IMR-90 (cell line): ENCODE measurements at regions not wholly inside any gene's neighbourhood (a gene's known extent, or its start where the extent isn't known, plus 50 kb on each side); places are given as distances from the start of the nearest gene placed in this dataset.

ENCODE experiments used
- ATAC-seq: fragments of 200-7000 bp; cut with Tn5 transposase; 2 replicates; pipeline ENCODE4 v1.9.1; 2020; ENCODE audit warnings: low read depth, mild to moderate bottlenecking, moderate library complexity
- BruUV-seq: library from RNA; stranded (reverse); fragments of 400-500 nt; replicated peaks from 2 replicates; lab custom pipeline; 2021; lab: Mats Ljungman, UMichigan
- CTCF ChIA-PET: fragments of 300-600 bp; formaldehyde crosslinking; extraction: SDS; loops from one replicate; lab custom pipeline; 2021; ENCODE audit warnings: antibody characterized with exemption; lab: Yijun Ruan, JAX
- POLR2A ChIA-PET: fragments of 300-600 bp; sonication (Branson Sonifier 250); formaldehyde crosslinking; loops from one replicate; lab custom pipeline; 2022; ENCODE audit warnings: antibody characterized with exemption; ENCODE audit not compliant: unreplicated experiment; lab: Charles Lee
- DNase-seq: peaks from one replicate; pipeline ENCODE4 v3.0.0; 2013
- H2AFZ ChIP-seq: replicated peaks from 2 replicates; pipeline ENCODE3; 2013; ENCODE audit warnings: low read length, mild to moderate bottlenecking; ENCODE audit not compliant: poor library complexity
- H2AK5ac ChIP-seq: 2 replicates; pipeline ENCODE4 v1.6.1; 2013; ENCODE audit warnings: low read depth, low read length, inconsistent platforms
- H2AK9ac ChIP-seq: replicated peaks from 2 replicates; pipeline ENCODE3; 2013; ENCODE audit warnings: mild to moderate bottlenecking, low read depth, low read length, moderate library complexity; ENCODE audit not compliant: poor library complexity
- H2BK120ac ChIP-seq: 2 replicates; pipeline ENCODE4 v1.6.1; 2013; ENCODE audit warnings: low read depth, low read length, inconsistent platforms
- H2BK15ac ChIP-seq: 3 replicates; pipeline ENCODE4 v1.6.1; 2013; ENCODE audit warnings: low read depth, low read length, inconsistent platforms
- H2BK20ac ChIP-seq: 2 replicates; pipeline ENCODE4 v1.6.1; 2013; ENCODE audit warnings: low read depth, mild to moderate bottlenecking, inconsistent platforms, low read length, moderate library complexity
- H2BK5ac ChIP-seq: 2 replicates; pipeline ENCODE4 v1.6.1; 2013; ENCODE audit warnings: mild to moderate bottlenecking, low read depth, low read length, inconsistent platforms; ENCODE audit not compliant: poor library complexity, severe bottlenecking
- H3K14ac ChIP-seq: replicated peaks from 2 replicates; pipeline ENCODE4 v1.6.1; 2013; ENCODE audit warnings: low read depth, low read length, inconsistent platforms
- H3K18ac ChIP-seq: 2 replicates; pipeline ENCODE4 v1.6.1; 2013; ENCODE audit warnings: low read depth, low read length, control low read depth
- H3K23ac ChIP-seq: 2 replicates; pipeline ENCODE4 v1.6.1; 2013; ENCODE audit warnings: low read depth, low read length, inconsistent platforms
- H3K27ac ChIP-seq: 2 replicates; pipeline ENCODE4 v1.5.1; 2013; ENCODE audit warnings: mild to moderate bottlenecking, control low read depth, low read length; ENCODE audit not compliant: insufficient read depth
- H3K27me3 ChIP-seq: 2 replicates; pipeline ENCODE4 v1.6.1; 2013; ENCODE audit warnings: low read length; ENCODE audit not compliant: control insufficient read depth, insufficient read depth
- H3K36me3 ChIP-seq: 2 replicates; pipeline ENCODE4 v1.6.1; 2013; ENCODE audit warnings: low read length, mixed read lengths; ENCODE audit not compliant: control insufficient read depth, insufficient read depth
- H3K4ac ChIP-seq: 2 replicates; pipeline ENCODE4 v1.6.1; 2013; ENCODE audit warnings: low read depth, low read length, inconsistent platforms
- H3K4me1 ChIP-seq: 2 replicates; pipeline ENCODE4 v1.6.1; 2013; ENCODE audit warnings: low read length, mixed read lengths; ENCODE audit not compliant: control insufficient read depth, insufficient read depth
- H3K4me2 ChIP-seq: 2 replicates; pipeline ENCODE4 v1.6.1; 2013; ENCODE audit warnings: low read depth, mild to moderate bottlenecking, control low read depth, low read length, moderate library complexity
- H3K4me3 ChIP-seq: 2 replicates; pipeline ENCODE4 v1.5.1; 2013; ENCODE audit warnings: low read depth, mild to moderate bottlenecking, control low read depth, low read length, moderate library complexity; ENCODE audit not compliant: insufficient read depth
- H3K56ac ChIP-seq: 2 replicates; pipeline ENCODE4 v1.6.1; 2013; ENCODE audit warnings: low read length, inconsistent platforms; ENCODE audit not compliant: insufficient read depth; ENCODE audit errors: extremely low read depth
- H3K79me1 ChIP-seq, 2 experiments: 2 replicates each; pipeline ENCODE4 v1.6.1; 2013; ENCODE audit warnings: low read length in 2 of 2, inconsistent platforms in 1 of 2, low read depth in 1 of 2
- H3K9ac ChIP-seq: 2 replicates; pipeline ENCODE4 v1.6.1; 2013; ENCODE audit warnings: low read depth, low read length, control low read depth
- H3K9me1 ChIP-seq: 2 replicates; pipeline ENCODE4 v1.6.1; 2013; ENCODE audit warnings: low read length, inconsistent platforms; ENCODE audit not compliant: insufficient read depth
- H3K9me3 ChIP-seq: 2 replicates; pipeline ENCODE4 v1.6.1; 2013; ENCODE audit warnings: low read length; ENCODE audit not compliant: control insufficient read depth, insufficient read depth
- H4K20me1 ChIP-seq: 2 replicates; pipeline ENCODE4 v1.6.1; 2013; ENCODE audit warnings: low read length, inconsistent platforms; ENCODE audit not compliant: insufficient read depth
- H4K5ac ChIP-seq: 2 replicates; pipeline ENCODE4 v1.6.1; 2013; ENCODE audit warnings: mild to moderate bottlenecking, low read depth, low read length, control low read depth
- H4K8ac ChIP-seq, 2 experiments: 2 replicates each; pipeline ENCODE4 v1.6.1; 2013; ENCODE audit warnings: low read depth in 2 of 2, low read length in 2 of 2, control low read depth in 1 of 2, inconsistent platforms in 1 of 2
- H4K91ac ChIP-seq: 2 replicates; pipeline ENCODE4 v1.6.1; 2013; ENCODE audit warnings: low read depth, low read length, inconsistent platforms; ENCODE audit not compliant: insufficient read depth
- BHLHE40 ChIP-seq: fragments of 150-350 bp; IDR thresholded peaks from 2 replicates; pipeline ENCODE4 v1.6.1; 2016; ENCODE audit warnings: mild to moderate bottlenecking, low read depth, low read length
- CEBPB ChIP-seq: IDR thresholded peaks from 2 replicates; pipeline ENCODE4 v1.6.1; 2012; ENCODE audit warnings: low read depth, low read length, improper control_type of control experiment
- CHD1 ChIP-seq: IDR thresholded peaks from 2 replicates; pipeline ENCODE4 v1.6.1; 2012; ENCODE audit warnings: low read depth, low read length, improper control_type of control experiment
- CTCF ChIP-seq: conservative IDR thresholded peaks from 2 replicates; pipeline ENCODE4 v1.5.1; 2012; ENCODE audit warnings: mild to moderate bottlenecking, low read depth, low read length, improper control_type of control experiment
- ELK1 ChIP-seq: fragments of 150-350 bp; IDR thresholded peaks from 2 replicates; pipeline ENCODE4 v1.6.1; 2016; ENCODE audit warnings: low read depth, mild to moderate bottlenecking, low read length, moderate library complexity, borderline replicate concordance
- FOS ChIP-seq: fragments of 150-350 bp; IDR thresholded peaks from 2 replicates; pipeline ENCODE4 v1.6.1; 2016; ENCODE audit warnings: low read depth, low read length
- MAFK ChIP-seq: IDR thresholded peaks from 2 replicates; pipeline ENCODE4 v1.6.1; 2012; ENCODE audit warnings: low read depth, low read length, improper control_type of control experiment
- MAZ ChIP-seq: IDR thresholded peaks from 2 replicates; pipeline ENCODE4 v1.6.1; 2012; ENCODE audit warnings: low read depth, mild to moderate bottlenecking, low read length, improper control_type of control experiment, moderate library complexity, borderline replicate concordance
- MXI1 ChIP-seq: IDR thresholded peaks from 2 replicates; pipeline ENCODE4 v1.6.1; 2012; ENCODE audit warnings: low read depth, mild to moderate bottlenecking, low read length, moderate library complexity, borderline replicate concordance
- NFE2L2 ChIP-seq: fragments of 150-350 bp; IDR thresholded peaks from 2 replicates; pipeline ENCODE4 v1.6.1; 2016; ENCODE audit warnings: low read depth, mild to moderate bottlenecking, low read length
- POLR2A ChIP-seq: IDR thresholded peaks from 2 replicates; pipeline ENCODE4 v1.6.1; 2012; ENCODE audit warnings: mild to moderate bottlenecking, low read depth, low read length
- RAD21 ChIP-seq: IDR thresholded peaks from 2 replicates; pipeline ENCODE4 v1.6.1; 2012; ENCODE audit warnings: low read length, improper control_type of control experiment
- RCOR1 ChIP-seq: IDR thresholded peaks from 2 replicates; pipeline ENCODE4 v1.6.1; 2012; ENCODE audit warnings: mild to moderate bottlenecking, low read length, improper control_type of control experiment; ENCODE audit not compliant: insufficient replicate concordance
- RFX5 ChIP-seq: IDR thresholded peaks from 2 replicates; pipeline ENCODE4 v1.8.0; 2012; ENCODE audit warnings: low read depth, mild to moderate bottlenecking, low read length, moderate library complexity
- SMC3 ChIP-seq: fragments of 150-350 bp; IDR thresholded peaks from 2 replicates; pipeline ENCODE4 v1.6.1; 2016; ENCODE audit warnings: low read depth, mild to moderate bottlenecking, antibody characterized with exemption, low read length, moderate library complexity
- USF2 ChIP-seq: fragments of 150-350 bp; IDR thresholded peaks from 2 replicates; pipeline ENCODE4 v1.6.1; 2017; ENCODE audit warnings: mild to moderate bottlenecking, antibody characterized with exemption, low read length, low read depth
- WGBS, 2 experiments: methylation state at CpG; one replicate each; pipeline versions ENCODE4 v1.1.5 to v1.1.7; 2013; ENCODE audit warnings: missing lambda C conversion rate in 2 of 2; ENCODE audit not compliant: insufficient read length in 1 of 2; ENCODE audit errors: extremely low coverage in 2 of 2; 5-methylcytosine and 5-hydroxymethylcytosine counted together
- dilution Hi-C: fragments of 300-500 bp; cut with HindIII; formaldehyde crosslinking; loops from one replicate; pipeline ENCODE4 v1.14.3; 2018; ENCODE audit warnings: low sequenced_read_pairs; ENCODE audit not compliant: unreplicated experiment
- in situ Hi-C: fragments of 300-500 bp; cut with MboI; formaldehyde crosslinking; loops from 3 replicates; pipeline ENCODE4 v1.14.3; 2019; ENCODE audit warnings: low sequenced_read_pairs, inconsistent platforms, mixed read lengths
- intact Hi-C: fragments of 100-400 bp; cut with micrococcal nuclease; formaldehyde crosslinking; loops from 2 replicates; pipeline ENCODE4 v1.10.0; 2022

GRCh38 chrX:107348990-107349389 lies 100.5 kb upstream of the FRMPD3 start:
- Histone ChIP-seq H4K20me1 (no peaks in the 10 kb centered on the region), H3K27ac (no peak overlapping the region), H3K9ac (no peak overlapping the region), H3K4ac (no peak overlapping the region), H4K91ac (no peak overlapping the region), H2AFZ (no peak overlapping the region), H3K4me3 (no peak overlapping the region), H3K9me3 (no peaks in the 10 kb centered on the region), H3K79me1 (no peaks in the 10 kb centered on the region), H3K9me1 (no peaks in the 10 kb centered on the region), H3K14ac (no peak overlapping the region), H3K4me1 (no peaks in the 10 kb centered on the region), H2BK15ac (no peak overlapping the region), H2BK120ac (no peak overlapping the region), H4K8ac (no peak overlapping the region), H3K23ac (no peak overlapping the region), H3K56ac (no peak overlapping the region), H3K27me3 (peaks cover 4% of the 10 kb centered on the region), H4K5ac (no peak overlapping the region), H2AK9ac (no peak overlapping the region), H2BK5ac (no peak overlapping the region), H3K18ac (no peak overlapping the region), H2AK5ac (no peak overlapping the region), H3K36me3 (no peaks in the 10 kb centered on the region), H2BK20ac (no peak overlapping the region), H3K4me2 (no peak overlapping the region)
- WGBS, 2 experiments = 40% methylated on average over 1 of the region's 1 CpG; no CpG with 5 or more reads in 1 of the 2 experiments
- ChIA-PET POLR2A (no interaction called here), CTCF (no interaction called here)
- DNase-seq = no peak
- intact Hi-C loops (no loop called here), dilution Hi-C loops (no loop called here), in situ Hi-C loops (no loop called here)
- TF ChIP-seq BHLHE40 (no peak), FOS (no peak), CEBPB (no peak), POLR2A (no peak), RFX5 (no peak), NFE2L2 (no peak), MXI1 (no peak), SMC3 (no peak), CHD1 (no peak), MAZ (no peak), RAD21 (no peak), MAFK (no peak), CTCF (no peak), RCOR1 (no peak), ELK1 (no peak), USF2 (no peak)
- BruUV-seq = no TSS peak
- no peak for ATAC-seq
